H1 (cell line): ENCODE measurements at regions not wholly inside any gene's neighbourhood (a gene's known extent, or its start where the extent isn't known, plus 50 kb on each side); places are given as distances from the start of the nearest gene placed in this dataset.

ENCODE experiments used
- CTCF ChIA-PET: fragments of 300-600 bp; sonication (Branson Sonifier 250); formaldehyde crosslinking; loops from one replicate; lab custom pipeline; 2021; ENCODE audit not compliant: partially characterized antibody; lab: Charles Lee
- POLR2A ChIA-PET: fragments of 300-600 bp; sonication (Branson Sonifier 250); formaldehyde crosslinking; loops from one replicate; lab custom pipeline; 2021; ENCODE audit warnings: inconsistent platforms; ENCODE audit not compliant: partially characterized antibody; lab: Charles Lee
- DNase-seq, 2 experiments: peaks; one replicate each; pipeline versions ENCODE4 v3.0.0 to v3.0.0-alpha.2; 2010 to 2022; ENCODE audit warnings: low spot score in 2 of 2, low read depth in 1 of 2, mixed read lengths in 1 of 2
- FAIRE-seq: peaks from 2 replicates; lab custom pipeline; 2011; peaks lifted over from hg19 to GRCh38; lab: Jason Lieb, UNC
- H2AFZ ChIP-seq: 2 replicates; pipeline ENCODE4 v1.8.1; 2012; ENCODE audit warnings: low read length, inconsistent platforms
- H2AK5ac ChIP-seq: 2 replicates; pipeline ENCODE4 v1.6.1; 2013; ENCODE audit warnings: low read depth, low read length
- H2BK120ac ChIP-seq: replicated peaks from 2 replicates; pipeline ENCODE3; 2013; ENCODE audit warnings: low read depth, low read length, inconsistent platforms
- H2BK12ac ChIP-seq: 2 replicates; pipeline ENCODE4 v1.6.1; 2013; ENCODE audit warnings: low read depth, low read length
- H2BK15ac ChIP-seq: 2 replicates; pipeline ENCODE4 v1.6.1; 2013; ENCODE audit warnings: low read length
- H2BK20ac ChIP-seq: 2 replicates; pipeline ENCODE4 v1.6.1; 2013; ENCODE audit warnings: low read length
- H2BK5ac ChIP-seq: 2 replicates; pipeline ENCODE4 v1.6.1; 2013; ENCODE audit warnings: low read depth, low read length
- H3K14ac ChIP-seq: 2 replicates; pipeline ENCODE4 v1.6.1; 2013; ENCODE audit warnings: inconsistent platforms; ENCODE audit not compliant: insufficient read length
- H3K18ac ChIP-seq: 2 replicates; pipeline ENCODE4 v1.6.1; 2013; ENCODE audit warnings: low read length; ENCODE audit errors: extremely low read depth
- H3K23ac ChIP-seq: 2 replicates; pipeline ENCODE4 v1.6.1; 2013; ENCODE audit warnings: inconsistent platforms; ENCODE audit not compliant: insufficient read length
- H3K23me2 ChIP-seq: 2 replicates; pipeline ENCODE4 v1.6.1; 2013; ENCODE audit warnings: low read depth, low read length
- H3K27ac ChIP-seq: 2 replicates; pipeline ENCODE4 v1.6.1; 2011; ENCODE audit warnings: low read depth, low read length, inconsistent platforms
- H3K27me3 ChIP-seq, 4 experiments: replicated peaks in 1 of 4; 1 replicate in 1 of 4; 2 replicates in 3 of 4; pipeline versions ENCODE4 v1.6.1 to v1.8.1; 2011 to 2013; ENCODE audit warnings: low read length in 3 of 4, mild to moderate bottlenecking in 3 of 4, inconsistent platforms in 2 of 4, mixed read lengths in 2 of 4, moderate library complexity in 1 of 4; ENCODE audit not compliant: control insufficient read depth in 3 of 4, insufficient read depth in 3 of 4; ENCODE audit errors: extremely low read depth in 1 of 4
- H3K36me3 ChIP-seq, 4 experiments: 2 replicates each; pipeline versions ENCODE4 v1.6.1 to v1.8.1; 2011 to 2013; ENCODE audit warnings: mild to moderate bottlenecking in 4 of 4, low read length in 3 of 4, moderate library complexity in 2 of 4, control low read depth in 1 of 4, inconsistent platforms in 1 of 4; ENCODE audit not compliant: insufficient read depth in 4 of 4, control insufficient read depth in 2 of 4
- H3K4ac ChIP-seq: replicated peaks from 2 replicates; pipeline ENCODE3; 2013; ENCODE audit warnings: low read length, low read depth, mixed read lengths, inconsistent platforms; ENCODE audit not compliant: insufficient read length
- H3K4me1 ChIP-seq, 4 experiments: replicated peaks in 1 of 4; 1 replicate in 1 of 4; 2 replicates in 3 of 4; pipeline versions ENCODE4 v1.6.1 to v1.8.1; 2011 to 2013; ENCODE audit warnings: low read length in 3 of 4, inconsistent platforms in 2 of 4, mixed read lengths in 1 of 4; ENCODE audit not compliant: insufficient read depth in 4 of 4, control insufficient read depth in 3 of 4
- H3K4me2 ChIP-seq, 2 experiments: 2 replicates each; pipeline versions ENCODE4 v1.6.1 to v1.8.1; 2011 to 2013; ENCODE audit warnings: low read depth in 2 of 2, low read length in 2 of 2, control low read depth in 1 of 2, inconsistent platforms in 1 of 2, mild to moderate bottlenecking in 1 of 2; ENCODE audit not compliant: insufficient read depth in 1 of 2
- H3K4me3 ChIP-seq, 4 experiments: fragments of 200-600, 300-600 bp in 1 of 4; sonication (generic), shearing (Covaris generic), sonication (Bioruptor Twin) in 1 of 4; 2 replicates each; pipeline versions ENCODE4 v1.5.1 to v1.8.1; 2011 to 2016; ENCODE audit warnings: low read length in 4 of 4, low read depth in 3 of 4, control low read depth in 2 of 4, inconsistent platforms in 2 of 4, mild to moderate bottlenecking in 2 of 4, mixed read lengths in 1 of 4, moderate library complexity in 1 of 4; ENCODE audit not compliant: insufficient read depth in 2 of 4; ENCODE audit errors: extremely low read depth in 1 of 4
- H3K56ac ChIP-seq: replicated peaks from 2 replicates; pipeline ENCODE3; 2013; ENCODE audit warnings: low read depth, mild to moderate bottlenecking, mixed read lengths, low read length, inconsistent platforms; ENCODE audit not compliant: insufficient read length
- H3K79me1 ChIP-seq: 2 replicates; pipeline ENCODE4 v1.6.1; 2013; ENCODE audit warnings: low read depth, low read length, control low read depth
- H3K79me2 ChIP-seq, 2 experiments: 2 replicates each; pipeline versions ENCODE4 v1.6.1 to v1.8.1; 2012 to 2013; ENCODE audit warnings: low read length in 2 of 2, mild to moderate bottlenecking in 2 of 2, inconsistent platforms in 1 of 2; ENCODE audit not compliant: insufficient read depth in 2 of 2, control insufficient read depth in 1 of 2
- H3K9ac ChIP-seq, 4 experiments: replicated peaks in 1 of 4; 1 replicate in 1 of 4; 2 replicates in 3 of 4; pipeline versions ENCODE4 v1.6.1 to v1.8.1; 2011 to 2013; ENCODE audit warnings: low read depth in 3 of 4, low read length in 3 of 4, control low read depth in 2 of 4, mild to moderate bottlenecking in 2 of 4, moderate library complexity in 2 of 4, inconsistent platforms in 1 of 4; ENCODE audit errors: extremely low read depth in 1 of 4
- H3K9me3 ChIP-seq, 2 experiments: 2 replicates each; pipeline versions ENCODE4 v1.6.1 to v1.8.1; 2012 to 2013; ENCODE audit warnings: mild to moderate bottlenecking in 2 of 2, moderate library complexity in 2 of 2, control low read depth in 1 of 2, inconsistent platforms in 1 of 2, low read depth in 1 of 2, low read length in 1 of 2, mixed read lengths in 1 of 2; ENCODE audit not compliant: insufficient read depth in 2 of 2
- H4K20me1 ChIP-seq, 2 experiments: replicated peaks in 1 of 2; 2 replicates each; pipeline versions ENCODE3 to v1.8.1; 2011 to 2013; ENCODE audit warnings: inconsistent platforms in 2 of 2, low read length in 2 of 2, mild to moderate bottlenecking in 1 of 2; ENCODE audit not compliant: insufficient read depth in 2 of 2, control insufficient read depth in 1 of 2
- H4K5ac ChIP-seq: 2 replicates; pipeline ENCODE4 v1.6.1; 2013; ENCODE audit warnings: low read length, low read depth, mixed read lengths, inconsistent platforms; ENCODE audit not compliant: insufficient read length
- H4K8ac ChIP-seq: 2 replicates; pipeline ENCODE4 v1.8.0; 2013; ENCODE audit warnings: mild to moderate bottlenecking, moderate library complexity, low read length, inconsistent platforms; ENCODE audit not compliant: insufficient read depth; ENCODE audit errors: extremely low read depth
- H4K91ac ChIP-seq: replicated peaks from 2 replicates; pipeline ENCODE3; 2013; ENCODE audit warnings: low read length, mixed read lengths, inconsistent platforms; ENCODE audit not compliant: insufficient read length
- ATF2 ChIP-seq: IDR thresholded peaks from 2 replicates; pipeline ENCODE4 v1.6.1; 2012; ENCODE audit warnings: low read length, inconsistent platforms
- ATF3 ChIP-seq: IDR thresholded peaks from 2 replicates; pipeline ENCODE4 v1.6.1; 2011; ENCODE audit warnings: low read depth, mild to moderate bottlenecking, low read length; ENCODE audit not compliant: insufficient read depth
- BACH1 ChIP-seq: IDR thresholded peaks from 2 replicates; pipeline ENCODE4 v1.6.1; 2012; ENCODE audit warnings: low read length, improper control_type of control experiment
- BRCA1 ChIP-seq: IDR thresholded peaks from 2 replicates; pipeline ENCODE4 v1.6.1; 2012; ENCODE audit warnings: low read depth, low read length, improper control_type of control experiment
- CEBPB ChIP-seq: IDR thresholded peaks from 2 replicates; pipeline ENCODE4 v1.6.1; 2012; ENCODE audit warnings: low read depth, low read length
- NRF1 ChIP-seq: IDR thresholded peaks from 2 replicates; pipeline ENCODE4 v1.6.1; 2011; ENCODE audit warnings: mild to moderate bottlenecking, low read depth, low read length, improper control_type of control experiment
- RAD21 ChIP-seq, 2 experiments: IDR thresholded peaks in 1 of 2; conservative IDR thresholded peaks in 1 of 2; 2 replicates each; pipeline ENCODE4 v1.6.1; 2011; ENCODE audit warnings: low read depth in 2 of 2, low read length in 2 of 2, improper control_type of control experiment in 1 of 2, inconsistent platforms in 1 of 2, mild to moderate bottlenecking in 1 of 2, moderate library complexity in 1 of 2
- RNF2 ChIP-seq: fragments of 200-900, 300-1000 bp; sonication (generic); IDR thresholded peaks from 2 replicates; pipeline ENCODE4 v1.7.1; 2016; ENCODE audit warnings: borderline replicate concordance, low read depth, mild to moderate bottlenecking, antibody characterized with exemption, low read length; ENCODE audit not compliant: poor library complexity, severe bottlenecking; ENCODE audit errors: missing control alignments
- SP4 ChIP-seq: IDR thresholded peaks from 2 replicates; pipeline ENCODE4 v1.6.1; 2012; ENCODE audit warnings: low read length, inconsistent platforms
- TAF1 ChIP-seq: IDR thresholded peaks from 2 replicates; pipeline ENCODE4 v1.6.1; 2011; ENCODE audit warnings: mild to moderate bottlenecking, low read depth, low read length
- WGBS, 2 experiments: shearing (Covaris generic) in 1 of 2; methylation state at CpG; one replicate each; pipeline versions ENCODE4 v1.1.6 to v1.1.7; 2013 to 2015; ENCODE audit warnings: low lambda C conversion rate in 2 of 2, mixed read lengths in 2 of 2, inconsistent platforms in 1 of 2, low coverage in 1 of 2, missing lambda C conversion rate in 1 of 2; ENCODE audit not compliant: insufficient replicate concordance in 2 of 2, insufficient coverage in 1 of 2, insufficient read length in 1 of 2; ENCODE audit errors: extremely low coverage in 1 of 2, missing lambda C conversion rate in 1 of 2; 5-methylcytosine and 5-hydroxymethylcytosine counted together
- TF ChIP-seq, protein P1 (sequence below): IDR thresholded peaks from 2 replicates; pipeline ENCODE4 v1.6.1; 2012; ENCODE audit warnings: inconsistent platforms

GRCh38 chr4:3673176-3673575 lies 93.0 kb upstream of the ADRA2C start:
- POLR2A ChIA-PET: no interaction called here
- H3K4me1 ChIP-seq: peaks cover 0 to 6% (median 0%) of the 10 kb centered on the region in 4 experiments; a peak in 2 of 7 replicates
- no peak for FAIRE-seq
- no peak for TF ChIP-seq TAF1
- no peak for TF ChIP-seq NRF1
- TF ChIP-seq BACH1: no peak
- TF ChIP-seq CEBPB: no peak
- no peak for TF ChIP-seq BRCA1
- TF ChIP-seq RAD21 (IDR thresholded peaks at IDR 0.05 in 1 of 2, conservative IDR thresholded peaks at IDR 0.05 in 1 of 2; ENCODE audit: low read depth in 2 of 2, low read length in 2 of 2): no peak
- TF ChIP-seq ATF2: no peak
- no peak for TF ChIP-seq SP4
- TF ChIP-seq, protein P1, sequence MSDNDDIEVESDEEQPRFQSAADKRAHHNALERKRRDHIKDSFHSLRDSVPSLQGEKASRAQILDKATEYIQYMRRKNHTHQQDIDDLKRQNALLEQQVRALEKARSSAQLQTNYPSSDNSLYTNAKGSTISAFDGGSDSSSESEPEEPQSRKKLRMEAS: no peak
- TF ChIP-seq ATF3: no peak
- TF ChIP-seq RNF2: no peak

More at GRCh38 chr4:3673176-3673575, 93.0 kb upstream of the ADRA2C start:
- Histone ChIP-seq H3K9ac (no peak overlapping the region), H3K79me2 (no peaks in the 10 kb centered on the region), H2AK5ac (no peak overlapping the region), H2AFZ (no peak overlapping the region), H3K23ac (no peak overlapping the region), H3K9me3 (no peaks in the 10 kb centered on the region), H3K14ac (no peak overlapping the region), H3K4ac (no peak overlapping the region), H3K79me1 (no peaks in the 10 kb centered on the region), H4K5ac (no peak overlapping the region), H3K4me2 (no peak overlapping the region), H3K4me3 (no peak overlapping the region), H3K36me3 (no peaks in the 10 kb centered on the region), H2BK120ac (no peak overlapping the region), H3K23me2 (peaks cover 3% of the 10 kb centered on the region; the same call in 1 of the 2 replicates), H3K27ac (no peak overlapping the region), H2BK20ac (no peak overlapping the region), H4K20me1 (no peaks in the 10 kb centered on the region), H4K91ac (no peak overlapping the region), H2BK5ac (no peak overlapping the region), H3K27me3 (no peaks in the 10 kb centered on the region; a peak in 2 of 7 replicates), H3K56ac (no peak overlapping the region), H4K8ac (no peak overlapping the region), H3K18ac (no peak overlapping the region), H2BK15ac (no peak overlapping the region), H2BK12ac (no peak overlapping the region)
- DNase-seq: no peak
- WGBS, 2 experiments: 93% methylated on average over 4 of the region's 4 CpGs; no CpG with 5 or more reads in 1 of the 2 experiments
- CTCF ChIA-PET: interaction anchor here (0.6 to 1.3 kb wide), 3 partner anchors 20 to 426 kb away, joined by 3 to 5 read pairs (median 3); no protein-coding TSS in a partner anchor
